ENCODE measurements at regions not wholly inside any gene's neighbourhood (a gene's known extent, or its start where the extent isn't known, plus 50 kb on each side); places are given as distances from the start of the nearest gene placed in this dataset.

GRCh38 chr15:61736790-61737189, 323.5 kb downstream of the VPS13C start:
- FAIRE-seq, result no peak
- H3K9me3 ChIP-seq (replicated peaks; ENCODE audit: control insufficient read depth, insufficient read depth, low read length), result no peaks in the 10 kb centered on the region
- DNase-seq (ENCODE audit: low read depth, low spot score), result no peak
- H3K36me3 ChIP-seq (ENCODE audit: control insufficient read depth in 2 of 2, insufficient read depth in 2 of 2, low read length in 1 of 2), result no peaks in the 10 kb centered on the region
- POLR2A ChIA-PET, result interaction anchor here (0.7 kb wide), 1 partner anchor 329 kb away, joined by 5 read pairs; no protein-coding TSS in a partner anchor
- H4K20me1 ChIP-seq (ENCODE audit: control insufficient read depth, insufficient read depth), result no peaks in the 10 kb centered on the region
- no peak overlapping the region for H2AFZ ChIP-seq (ENCODE audit: control insufficient read depth, low read depth, low read length)
- CTCF ChIA-PET, result interaction anchor here (0.8 kb wide), 1 partner anchor 97 kb away, joined by 5 read pairs; no protein-coding TSS in a partner anchor
- no peak overlapping the region for H3K27ac ChIP-seq (ENCODE audit: control insufficient read depth, insufficient read depth)
- H3K27me3 ChIP-seq (replicated peaks in 1 of 2; ENCODE audit: control insufficient read depth in 2 of 2, insufficient read depth in 2 of 2, low read length in 1 of 2), result no peaks in the 10 kb centered on the region
- intact Hi-C loops (cut with micrococcal nuclease; ENCODE audit: unreplicated experiment) (no loop called here), in situ Hi-C loops (cut with MboI) (no loop called here)
- SMC1A ChIA-PET (ENCODE audit: uncharacterized antibody, unreplicated experiment), result interaction anchor here (1.5 kb wide), 1 partner anchor 17 kb away, joined by 3 read pairs; no protein-coding TSS in a partner anchor
- no peak overlapping the region for H3K4me2 ChIP-seq (ENCODE audit: control insufficient read depth, insufficient read depth)
- H3K4me3 ChIP-seq, result no peak overlapping the region
- BruUV-seq (replicated peaks), result no TSS peak
- ATAC-seq, result no peak
- H3K9ac ChIP-seq (ENCODE audit: control insufficient read depth, insufficient read depth, low read length), result no peak overlapping the region
- TF ChIP-seq ESRRA (IDR thresholded peaks at IDR 0.05; ENCODE audit: low read length) (no peak), SUZ12 (IDR thresholded peaks at IDR 0.05; ENCODE audit: unreplicated experiment) (no peak), IKZF2 (IDR thresholded peaks at IDR 0.05) (no peak), LARP7 (IDR thresholded peaks at IDR 0.05) (no peak), MLLT1 (IDR thresholded peaks at IDR 0.05) (no peak), MYC (IDR thresholded peaks at IDR 0.05; ENCODE audit: insufficient read depth, insufficient read length, insufficient replicate concordance, low read length, severe bottlenecking) (no peak), CHD1 (IDR thresholded peaks at IDR 0.05; ENCODE audit: low read depth, low read length) (no peak), TCF7 (IDR thresholded peaks at IDR 0.05; ENCODE audit: borderline replicate concordance) (no peak), SPI1 (IDR thresholded peaks at IDR 0.05; ENCODE audit: borderline replicate concordance, insufficient read depth, low read depth, low read length) (no peak), RELB (IDR thresholded peaks at IDR 0.05; ENCODE audit: low read depth) (no peak), MEF2A (IDR thresholded peaks at IDR 0.05; ENCODE audit: insufficient read depth, low read depth, low read length) (no peak), FOS (IDR thresholded peaks at IDR 0.05; ENCODE audit: borderline replicate concordance, extremely low read depth, insufficient read length) (no peak)
- RAD21 ChIA-PET (ENCODE audit: unreplicated experiment), result no interaction called here
- WGBS (ENCODE audit: insufficient coverage, insufficient replicate concordance, low lambda C conversion rate, missing lambda C conversion rate), result 0% methylated on average over 1 of the region's 1 CpG
- no peaks in the 10 kb centered on the region for H3K79me2 ChIP-seq (ENCODE audit: control insufficient read depth, insufficient read depth, low read length)
- no peaks in the 10 kb centered on the region for H3K4me1 ChIP-seq (ENCODE audit: control insufficient read depth, insufficient read depth, low read length)
